ENCODE measurements at regions not wholly inside any gene's neighbourhood (a gene's known extent, or its start where the extent isn't known, plus 50 kb on each side); places are given as distances from the start of the nearest gene placed in this dataset.
"Not testable (repeated sequence)": the region's sequence is repeated elsewhere in the genome, so short reads cannot be mapped to it uniquely, and the experiment has no call there.

DNA sequence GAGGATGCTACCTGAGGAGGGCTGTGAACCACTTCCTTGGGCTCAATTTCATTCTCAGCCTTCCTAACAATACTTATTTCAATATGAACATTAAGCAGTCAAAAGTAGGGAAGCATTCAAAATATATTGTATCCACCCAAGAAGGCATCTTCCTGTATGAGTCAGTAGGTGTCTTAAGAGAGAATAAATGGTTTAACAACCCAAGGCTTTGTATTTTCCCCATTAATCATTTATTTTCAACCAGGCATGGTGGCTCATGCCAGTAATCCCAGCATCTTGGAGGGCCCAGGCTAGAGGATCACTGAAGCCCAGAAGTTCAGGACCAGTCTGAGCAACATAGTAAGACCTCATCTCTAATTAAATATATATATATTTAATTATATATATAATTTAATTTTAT is 74.5 kb upstream of the MARCKS start:
- intact Hi-C loops (cut with micrococcal nuclease): no loop called here
- H3K4me3 Mint-ChIP-seq: no peak overlapping the region
- no peaks in the 10 kb centered on the region for H3K27me3 Mint-ChIP-seq
- H3K4me1 Mint-ChIP-seq: peaks cover 8% of the 10 kb centered on the region
- ATAC-seq (ENCODE audit: low read depth) (no peak), DNase-seq (no peak)
- no peaks in the 10 kb centered on the region for H3K9me3 Mint-ChIP-seq
- TF ChIP-seq, protein P1, sequence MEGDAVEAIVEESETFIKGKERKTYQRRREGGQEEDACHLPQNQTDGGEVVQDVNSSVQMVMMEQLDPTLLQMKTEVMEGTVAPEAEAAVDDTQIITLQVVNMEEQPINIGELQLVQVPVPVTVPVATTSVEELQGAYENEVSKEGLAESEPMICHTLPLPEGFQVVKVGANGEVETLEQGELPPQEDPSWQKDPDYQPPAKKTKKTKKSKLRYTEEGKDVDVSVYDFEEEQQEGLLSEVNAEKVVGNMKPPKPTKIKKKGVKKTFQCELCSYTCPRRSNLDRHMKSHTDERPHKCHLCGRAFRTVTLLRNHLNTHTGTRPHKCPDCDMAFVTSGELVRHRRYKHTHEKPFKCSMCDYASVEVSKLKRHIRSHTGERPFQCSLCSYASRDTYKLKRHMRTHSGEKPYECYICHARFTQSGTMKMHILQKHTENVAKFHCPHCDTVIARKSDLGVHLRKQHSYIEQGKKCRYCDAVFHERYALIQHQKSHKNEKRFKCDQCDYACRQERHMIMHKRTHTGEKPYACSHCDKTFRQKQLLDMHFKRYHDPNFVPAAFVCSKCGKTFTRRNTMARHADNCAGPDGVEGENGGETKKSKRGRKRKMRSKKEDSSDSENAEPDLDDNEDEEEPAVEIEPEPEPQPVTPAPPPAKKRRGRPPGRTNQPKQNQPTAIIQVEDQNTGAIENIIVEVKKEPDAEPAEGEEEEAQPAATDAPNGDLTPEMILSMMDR (IDR thresholded peaks at IDR 0.05): no peak
- ChIA-PET CTCF (no interaction called here), POLR2A (no interaction called here)
- H3K36me3 Mint-ChIP-seq (ENCODE audit: low read depth): no peaks in the 10 kb centered on the region
- H3K27ac Mint-ChIP-seq: no peak overlapping the region

DNA sequence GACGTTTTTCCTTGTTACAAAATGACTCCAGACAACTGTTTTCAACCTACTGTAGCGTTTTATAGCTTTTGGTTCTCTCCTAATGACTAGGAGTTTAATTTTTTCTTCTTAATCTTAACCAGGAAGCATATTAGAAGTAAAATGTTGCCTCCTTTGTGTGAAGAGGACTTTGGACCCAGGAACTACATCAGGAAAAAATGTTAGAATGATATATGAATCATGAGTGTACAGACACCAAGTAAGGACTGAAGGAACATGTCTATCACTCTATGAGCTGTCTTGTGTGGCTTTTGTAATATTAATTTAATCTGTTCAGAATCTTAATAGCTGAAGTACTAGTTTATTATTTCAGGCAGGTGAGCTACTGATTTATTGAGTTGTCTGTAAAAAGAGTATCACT is 71.0 kb upstream of the MARCKS start:
- no peaks in the 10 kb centered on the region for H3K9me3 Mint-ChIP-seq
- H3K27me3 Mint-ChIP-seq: no peaks in the 10 kb centered on the region
- no peaks in the 10 kb centered on the region for H3K36me3 Mint-ChIP-seq (ENCODE audit: low read depth)
- intact Hi-C loops (cut with micrococcal nuclease): no loop called here
- H3K4me3 Mint-ChIP-seq: no peak overlapping the region
- ChIA-PET CTCF (interaction anchor here (0.6 to 0.7 kb wide), 2 partner anchors 367 to 560 kb away, joined by 3 to 6 read pairs; no protein-coding TSS in a partner anchor), POLR2A (interaction anchor here (0.6 kb wide), 1 partner anchor 69 kb away, joined by 4 read pairs; no protein-coding TSS in a partner anchor)
- H3K27ac Mint-ChIP-seq: no peak overlapping the region
- TF ChIP-seq, protein P1 (IDR thresholded peaks at IDR 0.05): no peak
- no peaks in the 10 kb centered on the region for H3K4me1 Mint-ChIP-seq
- DNase-seq (no peak), ATAC-seq (ENCODE audit: low read depth) (no peak)

DNA sequence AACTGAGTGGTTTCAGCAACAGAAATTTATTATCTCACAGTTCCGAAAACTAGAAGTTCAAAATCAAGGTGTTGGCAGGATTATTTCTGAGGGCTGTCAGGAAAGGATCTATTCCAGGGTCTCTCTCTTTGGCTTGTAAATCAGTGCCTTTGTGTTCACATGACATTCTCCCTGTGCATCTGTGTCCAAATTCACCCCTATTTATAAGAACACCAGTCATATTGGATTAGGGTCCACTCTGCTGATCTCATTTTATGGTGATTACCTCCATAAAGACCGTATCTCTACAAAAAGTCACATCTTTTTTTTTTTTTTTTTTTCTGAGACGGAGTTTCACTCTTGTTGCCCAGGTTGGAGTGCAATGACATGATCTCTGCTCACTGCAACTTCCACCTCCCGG is 68.6 kb upstream of the MARCKS start:
- TF ChIP-seq, protein P1 (IDR thresholded peaks at IDR 0.05): no peak
- no peak for DNase-seq
- intact Hi-C loops (cut with micrococcal nuclease): no loop called here
- no peaks in the 10 kb centered on the region for H3K27me3 Mint-ChIP-seq
- no peak overlapping the region for H3K27ac Mint-ChIP-seq
- no peaks in the 10 kb centered on the region for H3K4me1 Mint-ChIP-seq
- no peak overlapping the region for H3K4me3 Mint-ChIP-seq
- H3K36me3 Mint-ChIP-seq (ENCODE audit: low read depth): no peaks in the 10 kb centered on the region
- CTCF ChIA-PET: no interaction called here
- no peaks in the 10 kb centered on the region for H3K9me3 Mint-ChIP-seq
- POLR2A ChIA-PET: interaction anchor here (0.6 kb wide), 1 partner anchor 14 kb away, joined by 3 read pairs; no protein-coding TSS in a partner anchor
- ATAC-seq (ENCODE audit: low read depth): no peak

DNA sequence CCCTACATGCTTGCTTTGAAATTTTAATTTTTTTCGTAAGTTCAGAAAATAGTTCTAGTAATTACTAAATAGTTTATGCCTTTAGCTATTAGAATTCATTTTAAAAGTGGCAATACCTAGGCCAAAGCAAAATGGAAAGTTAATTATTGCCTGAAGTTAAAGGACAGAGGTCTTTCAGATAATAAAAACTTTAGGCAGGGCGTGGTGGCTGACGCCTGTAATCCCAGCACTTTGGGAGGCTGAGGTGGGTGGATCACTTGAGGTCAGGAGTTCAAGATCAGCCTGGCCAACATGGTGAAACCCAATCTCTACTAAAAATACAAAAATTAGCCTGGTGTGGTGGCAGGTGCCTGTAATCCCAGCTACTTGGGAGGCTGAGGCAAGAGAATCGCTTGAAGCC is 65.9 kb upstream of the MARCKS start:
- H3K9me3 Mint-ChIP-seq: peaks cover 15% of the 10 kb centered on the region
- DNase-seq; CTCF ChIA-PET; H3K27me3 Mint-ChIP-seq; H3K27ac Mint-ChIP-seq; H3K4me3 Mint-ChIP-seq; H3K4me1 Mint-ChIP-seq; ATAC-seq (ENCODE audit: low read depth); POLR2A ChIA-PET; intact Hi-C loops (cut with micrococcal nuclease); H3K36me3 Mint-ChIP-seq (ENCODE audit: low read depth): not testable (repeated sequence)

DNA sequence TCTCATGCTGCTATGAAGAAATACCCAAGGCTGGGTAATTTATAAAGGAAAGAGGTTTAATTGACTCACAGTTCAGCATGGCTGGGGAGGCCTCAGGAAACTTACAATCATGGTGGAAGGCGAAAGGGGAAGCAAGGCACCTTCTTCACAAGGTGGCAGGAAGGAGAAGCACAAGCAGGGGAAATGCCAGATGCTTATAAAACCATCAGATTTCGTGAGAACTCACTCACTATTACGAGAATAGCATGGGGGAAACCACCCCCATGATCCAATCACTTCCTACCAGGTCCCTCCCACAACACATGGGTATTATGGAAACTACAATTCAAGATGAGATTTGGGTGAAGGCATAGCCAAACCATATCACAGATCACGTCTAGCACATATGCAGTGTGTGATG is 61.8 kb upstream of the MARCKS start:
- ATAC-seq (ENCODE audit: low read depth); POLR2A ChIA-PET; CTCF ChIA-PET; H3K4me1 Mint-ChIP-seq; H3K27ac Mint-ChIP-seq; H3K4me3 Mint-ChIP-seq; DNase-seq; H3K36me3 Mint-ChIP-seq (ENCODE audit: low read depth); H3K27me3 Mint-ChIP-seq; intact Hi-C loops (cut with micrococcal nuclease): not testable (repeated sequence)
- peaks cover 15% of the 10 kb centered on the region for H3K9me3 Mint-ChIP-seq

DNA sequence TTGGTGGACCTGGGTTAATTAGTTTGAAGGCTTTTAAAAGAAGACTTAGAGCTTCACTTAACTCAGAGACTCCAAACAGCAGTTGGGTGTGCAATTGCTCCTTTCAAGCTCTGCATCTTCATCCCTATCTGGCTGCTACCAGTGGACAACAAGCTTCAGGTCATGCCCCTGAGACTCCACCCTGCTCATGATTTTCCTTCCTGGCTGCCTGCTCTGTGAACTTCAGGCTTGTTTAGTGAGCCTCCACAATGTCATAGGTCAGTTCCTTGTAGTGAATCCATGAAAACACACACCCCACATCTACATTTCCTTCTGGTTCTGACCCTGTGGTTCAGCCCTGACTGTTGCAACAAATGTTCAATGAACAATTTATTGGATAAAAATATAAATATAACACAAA is 61.1 kb upstream of the MARCKS start:
- H3K27ac Mint-ChIP-seq: no peak overlapping the region
- no peak overlapping the region for H3K4me3 Mint-ChIP-seq
- CTCF ChIA-PET: no interaction called here
- DNase-seq (no peak), ATAC-seq (ENCODE audit: low read depth) (no peak)
- peaks cover 15% of the 10 kb centered on the region for H3K9me3 Mint-ChIP-seq
- TF ChIP-seq, protein P1 (IDR thresholded peaks at IDR 0.05): no peak
- POLR2A ChIA-PET: interaction anchor here (0.6 kb wide), 1 partner anchor 76 kb away, joined by 4 read pairs; no protein-coding TSS in a partner anchor
- intact Hi-C loops (cut with micrococcal nuclease): no loop called here
- peaks cover 2% of the 10 kb centered on the region for H3K36me3 Mint-ChIP-seq (ENCODE audit: low read depth)
- peaks cover 6% of the 10 kb centered on the region for H3K4me1 Mint-ChIP-seq
- no peaks in the 10 kb centered on the region for H3K27me3 Mint-ChIP-seq
